ENCODE measurements at regions not wholly inside any gene's neighbourhood (a gene's known extent, or its start where the extent isn't known, plus 50 kb on each side); places are given as distances from the start of the nearest gene placed in this dataset.

DNA sequence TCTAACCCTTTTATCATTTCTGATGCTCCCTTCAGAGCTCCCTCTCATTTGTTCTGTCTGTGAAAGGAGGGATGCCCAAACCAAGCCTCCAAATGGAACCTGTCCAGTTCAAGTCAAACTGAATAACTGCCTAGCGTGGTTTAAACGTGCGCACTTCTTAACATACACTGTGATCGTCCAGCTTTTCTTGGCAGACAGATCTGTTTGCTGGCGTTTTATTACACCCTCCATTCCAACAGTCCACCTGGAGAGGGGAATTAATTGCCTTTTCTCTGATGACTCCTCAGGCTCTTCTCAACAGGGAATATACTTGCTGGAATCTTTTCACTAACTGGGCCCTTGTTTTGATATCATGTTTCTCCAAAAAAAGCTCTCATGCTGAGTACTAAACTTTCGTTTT lies 379.2 kb upstream of the POU3F3 start:
- Histone ChIP-seq H3K9me3 (no peaks in the 10 kb centered on the region), H3K4me3 (no peak overlapping the region), H3K4me1 (no peaks in the 10 kb centered on the region), H3K27ac (no peak overlapping the region), H3K36me3 (no peaks in the 10 kb centered on the region), H3K27me3 (no peaks in the 10 kb centered on the region)
- intact Hi-C loops (cut with DNase I; ENCODE audit: low total_unique reads), result no loop called here
- no peak for DNase-seq (ENCODE audit: low spot score in 2 of 2)
- no peak for TF ChIP-seq POLR2AphosphoS5 (IDR thresholded peaks at IDR 0.05)
- no peak for TF ChIP-seq POLR2A (IDR thresholded peaks at IDR 0.05)
- TF ChIP-seq CTCF (IDR thresholded peaks at IDR 0.05), result no peak

DNA sequence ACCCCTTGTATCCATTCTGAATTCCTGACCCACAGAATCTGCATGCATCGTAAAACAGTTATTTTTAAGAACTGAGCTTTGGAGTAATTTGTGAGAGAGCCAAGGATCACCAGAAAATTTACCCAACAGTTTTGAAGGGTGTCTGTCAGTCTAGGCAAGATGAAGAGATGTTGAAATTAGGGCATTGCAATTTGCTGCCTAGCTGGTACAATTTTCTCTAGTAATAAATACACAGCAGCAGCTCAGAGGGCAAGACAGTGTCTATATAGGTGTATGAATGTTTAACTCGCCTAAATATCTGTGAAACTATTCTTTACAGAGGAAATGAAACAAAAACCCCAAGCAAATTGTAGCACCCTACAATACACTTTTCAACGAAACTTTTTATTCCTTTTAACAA lies 377.8 kb upstream of the POU3F3 start:
- no peaks in the 10 kb centered on the region for H3K4me1 ChIP-seq
- H3K27ac ChIP-seq, result no peak overlapping the region
- no peak overlapping the region for H3K4me3 ChIP-seq
- intact Hi-C loops (cut with DNase I; ENCODE audit: low total_unique reads), result no loop called here
- no peak for DNase-seq (ENCODE audit: low spot score in 2 of 2)
- TF ChIP-seq POLR2AphosphoS5 (IDR thresholded peaks at IDR 0.05) (no peak), CTCF (IDR thresholded peaks at IDR 0.05) (no peak), POLR2A (IDR thresholded peaks at IDR 0.05) (no peak)
- H3K9me3 ChIP-seq, result no peaks in the 10 kb centered on the region
- no peaks in the 10 kb centered on the region for H3K27me3 ChIP-seq
- no peaks in the 10 kb centered on the region for H3K36me3 ChIP-seq

GRCh38 chr2:104476563-104476988 lies 377.3 kb upstream of the POU3F3 start:
- H3K36me3 ChIP-seq, result no peaks in the 10 kb centered on the region
- TF ChIP-seq POLR2A (IDR thresholded peaks at IDR 0.05), result no peak
- TF ChIP-seq CTCF (IDR thresholded peaks at IDR 0.05), result no peak
- no peak for TF ChIP-seq POLR2AphosphoS5 (IDR thresholded peaks at IDR 0.05)
- intact Hi-C loops (cut with DNase I; ENCODE audit: low total_unique reads), result no loop called here
- peak overlapping the region in 1 of 3 donors; percentile 22 for H3K4me3 ChIP-seq
- DNase-seq (ENCODE audit: low spot score in 2 of 2), result no peak
- H3K9me3 ChIP-seq, result no peaks in the 10 kb centered on the region
- no peaks in the 10 kb centered on the region for H3K27me3 ChIP-seq
- no peak overlapping the region for H3K27ac ChIP-seq
- no peaks in the 10 kb centered on the region for H3K4me1 ChIP-seq

- Histone ChIP-seq H3K4me1 (no peaks in the 10 kb centered on the region), H3K4me3 (no peak overlapping the region), H3K36me3 (no peaks in the 10 kb centered on the region), H3K27ac (no peak overlapping the region), H3K27me3 (no peaks in the 10 kb centered on the region), H3K9me3 (no peaks in the 10 kb centered on the region)
- intact Hi-C loops (cut with DNase I; ENCODE audit: low total_unique reads), result no loop called here
- no peak for DNase-seq (ENCODE audit: low spot score in 2 of 2)
- TF ChIP-seq POLR2A (IDR thresholded peaks at IDR 0.05), result no peak
- no peak for TF ChIP-seq POLR2AphosphoS5 (IDR thresholded peaks at IDR 0.05)
- TF ChIP-seq CTCF (IDR thresholded peaks at IDR 0.05), result no peak
Observed at GRCh38 chr2:104481341-104481740, 372.6 kb upstream of the POU3F3 start.

GRCh38 chr2:104487366-104487765 lies 366.5 kb upstream of the POU3F3 start:
- TF ChIP-seq POLR2A (IDR thresholded peaks at IDR 0.05) (no peak), POLR2AphosphoS5 (IDR thresholded peaks at IDR 0.05) (no peak), CTCF (IDR thresholded peaks at IDR 0.05) (no peak)
- no peaks in the 10 kb centered on the region for H3K27me3 ChIP-seq
- H3K4me3 ChIP-seq, result no peak overlapping the region
- intact Hi-C loops (cut with DNase I; ENCODE audit: low total_unique reads), result no loop called here
- H3K4me1 ChIP-seq, result no peaks in the 10 kb centered on the region
- H3K36me3 ChIP-seq, result no peaks in the 10 kb centered on the region
- no peak for DNase-seq (ENCODE audit: low spot score in 2 of 2)
- H3K27ac ChIP-seq, result no peak overlapping the region
- H3K9me3 ChIP-seq, result no peaks in the 10 kb centered on the region
